Iris pigment epithelial cell (primary cell): ENCODE measurements at regions not wholly inside any gene's neighbourhood (a gene's known extent, or its start where the extent isn't known, plus 50 kb on each side); places are given as distances from the start of the nearest gene placed in this dataset.
"Not testable (repeated sequence)": the region's sequence is repeated elsewhere in the genome, so short reads cannot be mapped to it uniquely, and the experiment has no call there.

ENCODE experiments used
- DNase-seq: peaks from one replicate; pipeline ENCODE4 v3.0.0-alpha.2; 2011; ENCODE audit warnings: low read depth

DNA sequence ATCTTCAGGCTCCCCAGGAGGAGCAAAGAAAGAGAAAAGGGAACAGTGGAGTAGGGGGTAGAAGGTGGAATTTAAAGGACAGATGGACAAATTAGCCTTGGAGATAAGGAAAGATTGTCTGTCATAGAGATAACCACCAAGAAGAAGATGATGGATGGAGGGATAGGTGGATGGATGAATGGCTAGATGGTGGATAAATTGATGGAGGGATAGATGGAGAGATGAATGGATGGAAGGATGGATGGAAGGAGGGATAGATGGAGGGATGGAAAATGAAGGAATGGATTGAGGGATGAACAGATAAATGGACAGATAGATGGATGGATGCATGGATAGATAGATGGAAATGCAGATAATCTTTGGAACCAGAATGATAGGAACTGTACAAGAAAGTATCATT lies 102.8 kb downstream of the TNFAIP3 start:
- DNase-seq, result no peak

DNA sequence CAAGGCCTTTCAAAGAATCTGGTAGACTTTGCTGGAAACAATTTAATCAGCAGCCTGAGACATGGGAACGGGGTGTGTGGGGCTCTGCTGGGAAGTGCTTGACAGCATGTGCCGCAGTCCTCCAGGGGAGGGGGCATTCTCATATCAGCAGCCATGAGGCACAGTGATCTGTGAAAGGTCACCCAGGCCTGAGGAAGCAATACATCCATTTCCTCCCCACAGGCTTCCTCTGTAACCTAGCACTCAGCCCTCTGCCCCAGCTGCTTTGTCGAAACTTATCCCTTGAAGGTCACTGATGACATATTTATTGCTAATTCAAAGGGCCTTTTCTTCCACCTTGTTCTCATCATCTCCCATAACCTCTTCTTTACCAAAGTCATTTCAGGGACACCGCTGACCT lies 103.3 kb downstream of the TNFAIP3 start:
- no peak for DNase-seq

GRCh38 chr6:137973201-137973600 lies 106.1 kb downstream of the TNFAIP3 start:
- peak; percentile 37 for DNase-seq

DNA sequence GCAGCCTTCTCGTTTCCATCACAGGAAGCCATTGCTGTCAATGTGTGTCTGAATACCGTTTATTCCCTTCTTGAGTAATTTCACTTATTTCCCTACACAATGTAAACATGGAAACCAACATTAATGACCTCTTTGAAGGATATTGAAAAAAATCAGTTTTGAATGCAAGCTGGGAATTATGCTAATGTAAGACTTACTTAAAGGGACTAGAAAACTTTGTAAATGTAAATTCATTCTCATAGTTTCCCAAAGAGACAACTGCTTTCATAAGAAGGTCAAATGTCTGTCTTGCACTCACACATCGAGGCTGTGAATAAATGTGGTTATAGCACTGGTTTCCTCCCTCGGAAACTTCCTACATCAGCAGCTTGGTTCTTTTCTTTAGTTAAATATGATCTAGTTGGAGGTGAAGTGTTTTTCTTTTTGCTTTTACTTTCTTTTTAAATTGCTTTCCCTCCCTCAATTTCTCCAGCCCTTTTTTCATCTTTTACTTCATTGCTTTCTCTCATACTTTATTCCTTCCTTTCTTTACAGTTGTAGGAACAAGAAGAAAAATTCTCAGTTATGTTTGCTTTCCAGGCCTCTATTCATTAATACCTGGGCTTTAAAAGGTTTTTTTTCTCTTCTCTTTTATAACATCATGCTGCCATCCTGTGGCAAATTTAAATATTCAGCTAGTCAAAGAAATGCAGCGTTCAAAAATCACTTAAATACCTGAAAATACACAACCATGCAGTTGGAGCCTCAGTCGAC lies 108.3 kb downstream of the TNFAIP3 start:
- peak; percentile 26 for DNase-seq

DNA sequence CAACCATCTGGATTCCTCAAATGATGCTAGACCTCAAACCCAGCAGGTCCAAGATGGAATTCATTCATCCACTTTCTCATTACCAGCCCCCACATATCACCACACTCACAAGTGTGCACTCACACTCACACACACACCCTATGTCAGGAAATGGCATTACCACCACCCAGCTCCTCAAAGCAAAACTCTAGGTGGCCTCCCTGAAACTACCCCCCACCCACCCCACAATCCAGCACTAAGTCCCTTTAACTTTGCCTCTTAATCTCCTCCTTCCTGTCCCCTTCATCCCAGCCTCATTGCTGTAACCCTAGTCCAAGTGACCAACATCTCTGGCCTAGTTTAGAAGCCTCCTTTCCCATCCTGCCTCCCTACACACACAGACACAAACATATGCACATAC lies 109.4 kb downstream of the TNFAIP3 start:
- no peak for DNase-seq

DNA sequence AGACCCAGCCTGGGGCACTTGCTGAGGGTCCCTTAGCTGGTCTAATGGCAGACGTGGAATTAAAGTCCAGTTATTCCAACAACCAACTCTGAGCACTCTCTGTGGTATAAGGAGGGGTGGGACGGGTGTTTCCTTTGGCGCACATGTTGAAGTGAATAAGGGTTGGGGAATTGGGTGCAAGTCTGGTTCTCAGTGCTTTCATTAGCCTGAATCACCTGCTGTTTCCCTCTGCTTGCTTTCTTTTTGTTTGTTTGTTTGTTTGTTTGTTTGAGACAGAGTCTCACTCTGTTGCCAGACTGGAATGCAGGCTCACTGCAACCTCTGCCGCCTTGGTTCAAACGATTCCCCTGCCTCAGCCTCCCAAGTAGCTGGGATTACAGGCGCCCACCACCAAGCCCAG lies 110.1 kb downstream of the TNFAIP3 start:
- no peak for DNase-seq

DNA sequence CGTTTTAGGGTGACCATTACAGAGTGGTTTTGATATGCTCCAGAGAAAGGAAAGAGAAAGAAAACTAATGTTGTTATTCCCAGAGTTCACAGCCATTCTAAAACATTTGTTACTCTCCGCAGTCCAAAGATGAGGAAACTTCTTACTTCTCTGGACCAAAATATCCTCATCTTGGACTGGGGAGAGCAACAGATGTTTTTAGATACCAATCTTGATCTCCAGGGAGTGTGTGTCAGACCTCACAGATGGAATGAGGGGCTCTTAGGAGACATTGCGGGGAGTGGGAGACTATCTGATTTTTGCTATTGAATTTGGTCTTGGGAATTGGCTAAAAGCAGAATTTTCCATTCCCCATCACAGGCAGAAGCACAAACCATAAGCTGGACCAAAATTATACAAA lies 110.8 kb downstream of the TNFAIP3 start:
- DNase-seq, result no peak

GRCh38 chr6:137978252-137978896 lies 111.3 kb downstream of the TNFAIP3 start:
- no peak for DNase-seq

DNA sequence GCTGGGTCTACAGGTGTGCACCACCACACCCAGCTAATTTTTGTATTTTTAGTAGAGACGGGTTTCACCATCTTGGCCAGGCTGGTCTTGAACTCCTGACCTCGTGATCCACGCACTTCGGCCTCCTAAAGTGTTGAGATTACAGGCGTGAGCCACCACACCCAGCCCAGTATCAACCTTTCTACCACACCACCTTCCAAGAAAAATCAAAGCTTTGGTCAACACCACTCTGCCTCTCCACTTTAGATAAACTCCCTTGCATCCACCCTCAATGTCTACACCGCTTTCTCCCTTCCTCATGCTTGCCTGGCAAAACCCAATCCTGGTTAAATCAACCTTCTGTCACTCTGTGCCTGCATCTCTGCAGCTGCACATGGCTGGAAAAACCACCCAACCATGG lies 112.2 kb downstream of the TNFAIP3 start:
- DNase-seq, result not testable (repeated sequence)

DNA sequence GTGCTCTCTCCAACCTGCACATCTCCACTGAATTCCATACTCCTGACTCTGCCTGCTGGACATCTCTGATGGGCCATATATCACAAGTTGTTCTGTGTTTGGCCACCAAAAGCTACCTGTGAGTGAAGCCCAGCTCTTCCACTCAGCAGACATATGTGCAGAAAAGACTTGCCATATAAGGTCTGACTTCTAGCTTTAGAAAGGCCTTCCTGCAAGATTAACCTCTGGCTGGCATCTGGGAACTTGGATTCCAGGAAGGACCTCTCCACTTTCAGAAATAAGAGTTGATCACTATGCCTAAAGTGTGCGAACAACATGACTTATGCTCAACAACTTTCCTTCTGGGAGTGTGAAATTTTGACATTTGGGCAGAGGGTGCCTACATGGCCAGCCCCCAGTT lies 113.7 kb downstream of the TNFAIP3 start:
- DNase-seq, result no peak

DNA sequence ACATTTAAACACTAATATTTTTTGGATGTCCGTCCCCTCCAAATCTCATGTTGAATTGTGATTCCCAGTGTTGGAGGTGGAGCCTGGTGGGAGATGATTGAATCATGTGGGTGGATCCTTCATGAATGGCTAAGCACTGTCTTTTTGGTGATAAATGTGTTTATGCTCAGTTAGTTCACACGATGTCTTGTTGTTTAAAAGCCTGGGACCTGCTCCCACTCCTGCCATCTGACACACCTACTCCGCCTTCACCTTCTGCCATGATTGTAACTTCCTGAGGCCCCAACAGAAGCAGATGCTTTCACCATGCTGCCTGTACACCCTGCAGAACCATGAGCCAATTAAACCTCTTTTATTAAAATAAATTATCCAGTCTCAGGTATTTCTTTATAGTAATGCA lies 114.7 kb downstream of the TNFAIP3 start:
- DNase-seq, result no peak

- no peak for DNase-seq
These were observed 115.5 kb downstream of the TNFAIP3 start for GRCh38 chr6:137982418-137983189.

GRCh38 chr6:137983269-137983668 lies 116.2 kb downstream of the TNFAIP3 start:
- no peak for DNase-seq

GRCh38 chr6:137989664-137990063 lies 117.6 kb downstream of the PERP start:
- peak; percentile 19 for DNase-seq

- no peak for DNase-seq
These were observed 111.8 kb downstream of the PERP start for GRCh38 chr6:137995371-137995770.

GRCh38 chr6:137998461-137999019 lies 108.7 kb downstream of the PERP start:
- DNase-seq, result no peak

DNA sequence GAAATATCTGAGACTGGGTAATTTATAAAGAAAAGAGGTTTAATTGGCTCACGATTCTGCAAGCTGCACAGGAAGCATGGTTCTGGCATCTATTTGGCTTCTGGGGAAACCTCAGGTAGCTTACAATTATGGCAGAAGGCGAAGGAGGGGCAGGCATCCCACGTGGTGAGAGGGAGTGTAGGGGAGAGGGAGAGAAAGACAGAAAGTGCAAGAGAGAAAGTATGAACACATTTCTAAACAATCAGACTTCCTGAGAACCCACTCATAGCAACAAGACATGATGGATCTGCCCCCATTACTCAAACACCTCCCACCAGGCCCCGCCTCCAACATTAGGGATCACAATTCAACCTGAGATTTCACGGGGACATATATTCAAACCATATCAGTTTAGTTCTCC lies 107.4 kb downstream of the PERP start:
- no peak for DNase-seq

- DNase-seq, result no peak
These were observed 106.3 kb downstream of the PERP start for GRCh38 chr6:138000941-138001340.

- peak; percentile 50 for DNase-seq
These were observed 105.4 kb downstream of the PERP start for GRCh38 chr6:138001750-138002349.

DNA sequence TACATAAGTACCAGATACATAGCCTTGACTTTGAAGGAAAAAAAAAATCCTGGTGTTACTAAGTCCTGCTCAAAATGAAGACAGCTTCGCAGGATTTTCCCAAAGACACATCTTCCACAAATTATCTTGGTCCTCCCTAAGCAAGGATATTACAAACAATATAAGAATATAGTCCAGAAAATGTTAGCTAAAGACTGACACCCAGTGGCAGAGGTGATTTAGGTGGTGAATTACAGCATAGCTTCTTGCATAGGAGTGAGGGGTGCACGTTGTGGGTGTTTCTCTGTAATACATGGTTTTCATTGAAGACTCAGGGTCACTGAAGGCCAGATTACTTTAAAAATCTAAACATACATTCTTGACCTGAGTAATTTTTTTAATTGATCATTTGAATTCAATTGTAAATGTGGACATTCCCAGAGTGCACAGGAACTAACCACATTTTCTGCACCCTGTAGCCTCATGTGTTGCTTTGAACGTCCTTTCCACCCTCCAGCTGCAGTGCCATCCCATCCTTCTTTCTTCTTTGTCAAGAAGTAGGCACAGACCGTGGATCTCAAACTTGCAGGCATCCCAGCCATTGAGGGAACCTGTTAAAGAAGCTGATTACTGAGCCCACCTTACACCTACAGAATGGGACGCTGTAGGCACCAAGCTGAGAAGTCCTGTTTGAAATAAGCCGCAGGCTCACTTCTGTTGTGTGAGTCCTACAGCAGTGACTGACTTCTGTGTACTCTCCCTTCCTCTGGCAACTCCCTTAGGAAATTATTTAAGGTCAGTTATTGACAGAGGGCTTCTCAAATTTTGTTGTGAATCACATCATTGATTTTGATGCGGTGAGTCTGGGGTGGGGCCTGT lies 102.6 kb downstream of the PERP start:
- peak; percentile 35 for DNase-seq

- DNase-seq, result no peak
These were observed 101.4 kb downstream of the PERP start for GRCh38 chr6:138005846-138006245.
